Activated naive CD4-positive, alpha-beta T cell treated with anti-CD3 and anti-CD28 coated beads, Interleukin-2, amount 50 U/mL, for 24 hours (primary cell): ENCODE measurements at regions not wholly inside any gene's neighbourhood (a gene's known extent, or its start where the extent isn't known, plus 50 kb on each side); places are given as distances from the start of the nearest gene placed in this dataset.

ENCODE experiments used
- H3K27ac Mint-ChIP-seq: one replicate; pipeline ENCODE4 v1.8.0; 2021; ENCODE audit warnings: mild to moderate bottlenecking, mixed read lengths
- H3K27me3 Mint-ChIP-seq: one replicate; pipeline ENCODE4 v1.8.0; 2021; ENCODE audit warnings: mixed read lengths
- H3K36me3 Mint-ChIP-seq: one replicate; pipeline ENCODE4 v1.8.0; 2021; ENCODE audit warnings: mixed read lengths
- H3K4me1 Mint-ChIP-seq: one replicate; pipeline ENCODE4 v1.8.0; 2021; ENCODE audit warnings: mixed read lengths
- H3K4me3 Mint-ChIP-seq: one replicate; pipeline ENCODE4 v1.8.0; 2021; ENCODE audit warnings: mild to moderate bottlenecking, mixed read lengths
- H3K9me3 Mint-ChIP-seq: one replicate; pipeline ENCODE4 v1.8.0; 2021; ENCODE audit warnings: mixed read lengths

DNA sequence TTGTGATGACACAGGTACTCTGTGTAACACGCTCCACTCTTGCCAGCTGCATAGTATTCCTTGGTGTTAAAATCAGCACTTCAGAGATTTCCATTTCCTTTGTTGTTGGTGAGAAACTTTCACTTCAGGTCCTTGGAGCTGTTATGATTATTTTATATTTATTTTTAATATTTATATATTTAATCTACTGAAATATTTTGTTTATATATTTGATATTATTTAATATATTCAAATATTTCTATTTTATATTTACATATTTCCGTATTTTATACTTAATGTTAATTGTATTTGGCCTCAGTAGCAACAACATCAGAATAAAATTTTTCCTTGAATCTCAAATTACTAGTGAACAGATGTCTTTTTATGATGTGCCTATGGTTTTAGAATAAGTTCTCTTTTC, 225.3 kb downstream of the MAGEB17 start:
- H3K27me3 Mint-ChIP-seq = no peaks in the 10 kb centered on the region
- H3K27ac Mint-ChIP-seq = no peak overlapping the region
- H3K36me3 Mint-ChIP-seq = no peaks in the 10 kb centered on the region
- no peaks in the 10 kb centered on the region for H3K9me3 Mint-ChIP-seq
- no peaks in the 10 kb centered on the region for H3K4me1 Mint-ChIP-seq
- H3K4me3 Mint-ChIP-seq = no peak overlapping the region

GRCh38 chrX:16394290-16394689, 227.0 kb downstream of the MAGEB17 start:
- Mint-ChIP-seq H3K27ac (no peak overlapping the region), H3K27me3 (no peaks in the 10 kb centered on the region), H3K36me3 (no peaks in the 10 kb centered on the region), H3K4me3 (no peak overlapping the region), H3K4me1 (no peaks in the 10 kb centered on the region), H3K9me3 (no peaks in the 10 kb centered on the region)

- H3K4me1 Mint-ChIP-seq = no peaks in the 10 kb centered on the region
- H3K27ac Mint-ChIP-seq = no peak overlapping the region
- H3K27me3 Mint-ChIP-seq = no peaks in the 10 kb centered on the region
- no peaks in the 10 kb centered on the region for H3K9me3 Mint-ChIP-seq
- H3K4me3 Mint-ChIP-seq = no peak overlapping the region
- no peaks in the 10 kb centered on the region for H3K36me3 Mint-ChIP-seq
These were observed 236.5 kb downstream of the MAGEB17 start for GRCh38 chrX:16403808-16404207.

GRCh38 chrX:16416588-16416987, 233.4 kb upstream of the S100G start:
- H3K27me3 Mint-ChIP-seq = no peaks in the 10 kb centered on the region
- H3K4me1 Mint-ChIP-seq = no peaks in the 10 kb centered on the region
- H3K36me3 Mint-ChIP-seq = no peaks in the 10 kb centered on the region
- H3K27ac Mint-ChIP-seq = no peak overlapping the region
- no peaks in the 10 kb centered on the region for H3K9me3 Mint-ChIP-seq
- H3K4me3 Mint-ChIP-seq = no peak overlapping the region

DNA sequence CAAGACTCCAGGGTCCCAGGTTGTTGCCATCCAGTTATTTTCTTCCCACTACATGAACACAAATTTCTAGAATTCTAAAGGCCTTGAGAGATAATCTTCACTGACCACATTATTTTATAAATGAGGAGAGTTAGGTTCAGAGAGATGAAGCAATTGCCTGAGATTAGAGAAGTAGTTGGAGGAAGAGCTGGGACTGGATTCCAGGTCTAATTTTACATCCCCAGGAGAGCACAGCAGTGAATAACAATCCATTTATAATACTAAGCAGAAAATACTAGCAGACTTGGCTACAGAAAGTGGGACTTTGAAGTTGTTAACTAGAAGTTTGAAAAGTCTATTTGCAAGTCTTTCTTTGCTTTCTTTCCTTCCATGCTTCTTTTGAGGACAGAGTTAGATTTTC, 231.3 kb upstream of the S100G start:
- H3K27ac Mint-ChIP-seq = no peak overlapping the region
- H3K4me1 Mint-ChIP-seq = no peaks in the 10 kb centered on the region
- no peaks in the 10 kb centered on the region for H3K9me3 Mint-ChIP-seq
- no peak overlapping the region for H3K4me3 Mint-ChIP-seq
- H3K36me3 Mint-ChIP-seq = no peaks in the 10 kb centered on the region
- H3K27me3 Mint-ChIP-seq = no peaks in the 10 kb centered on the region

GRCh38 chrX:16427668-16428067, 222.3 kb upstream of the S100G start:
- Mint-ChIP-seq H3K36me3 (no peaks in the 10 kb centered on the region), H3K4me1 (peaks cover 14% of the 10 kb centered on the region), H3K9me3 (no peaks in the 10 kb centered on the region), H3K4me3 (no peak overlapping the region), H3K27ac (no peak overlapping the region), H3K27me3 (no peaks in the 10 kb centered on the region)

DNA sequence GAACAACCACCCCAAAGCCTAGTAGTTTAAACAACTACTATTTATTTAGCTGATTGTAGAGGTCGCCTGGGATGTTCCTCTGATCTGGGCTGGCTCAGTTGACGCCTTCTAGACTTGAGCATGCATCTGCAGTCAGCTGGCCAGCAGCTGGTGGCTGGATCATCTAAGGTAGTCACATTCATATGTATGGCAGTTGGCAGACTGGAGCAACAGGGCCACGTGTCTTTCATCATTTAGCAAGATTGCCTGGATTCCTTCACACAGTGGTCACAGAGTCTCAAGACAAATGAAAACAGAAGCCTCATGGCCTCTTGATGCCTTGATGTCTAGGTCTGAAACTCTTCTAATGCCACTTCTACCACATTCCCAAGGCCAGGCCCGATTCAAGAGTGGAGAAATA, 220.6 kb upstream of the S100G start:
- no peaks in the 10 kb centered on the region for H3K36me3 Mint-ChIP-seq
- H3K4me3 Mint-ChIP-seq = no peak overlapping the region
- no peaks in the 10 kb centered on the region for H3K9me3 Mint-ChIP-seq
- no peak overlapping the region for H3K27ac Mint-ChIP-seq
- H3K27me3 Mint-ChIP-seq = no peaks in the 10 kb centered on the region
- peaks cover 20% of the 10 kb centered on the region for H3K4me1 Mint-ChIP-seq

DNA sequence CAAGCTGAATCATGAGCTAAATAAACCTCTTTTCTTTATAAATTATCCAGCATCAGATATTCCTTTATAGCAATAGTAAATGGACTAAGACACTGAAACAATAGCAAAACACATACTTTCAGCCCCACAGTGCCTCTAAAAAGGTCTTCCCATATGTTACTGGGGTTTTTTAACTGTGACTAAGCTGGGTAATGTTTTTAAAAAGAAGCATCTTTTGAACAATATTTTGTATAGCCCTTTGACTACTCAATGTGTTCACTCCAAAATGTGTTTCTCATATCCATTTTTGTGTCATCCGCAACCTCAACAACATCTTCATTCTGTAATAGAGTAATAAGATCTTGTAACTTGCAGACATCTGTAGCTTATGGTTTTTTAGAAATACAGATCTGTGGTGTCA, 218.7 kb upstream of the S100G start:
- peaks cover 18% of the 10 kb centered on the region for H3K4me1 Mint-ChIP-seq
- H3K9me3 Mint-ChIP-seq = no peaks in the 10 kb centered on the region
- no peak overlapping the region for H3K27ac Mint-ChIP-seq
- H3K27me3 Mint-ChIP-seq = no peaks in the 10 kb centered on the region
- no peaks in the 10 kb centered on the region for H3K36me3 Mint-ChIP-seq
- no peak overlapping the region for H3K4me3 Mint-ChIP-seq

DNA sequence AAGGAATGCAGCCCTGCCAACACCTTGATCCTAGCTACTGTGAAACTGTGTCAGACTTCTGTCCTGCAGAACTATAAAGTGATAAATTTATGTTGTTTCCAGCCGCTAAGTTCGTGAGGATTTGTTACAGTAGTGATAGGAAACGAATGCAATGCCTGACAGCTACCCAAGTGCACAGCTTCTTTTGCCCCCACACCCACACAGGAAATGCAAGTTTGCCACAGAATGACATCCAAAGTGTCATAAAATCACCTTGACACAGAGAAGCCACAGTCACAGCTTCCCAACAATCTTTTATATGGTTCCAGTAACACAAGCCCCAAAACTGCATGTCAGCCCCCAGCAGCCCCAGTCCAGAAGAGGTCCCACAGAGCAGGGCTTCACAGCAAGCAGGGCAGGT, 216.9 kb upstream of the S100G start:
- H3K9me3 Mint-ChIP-seq = no peaks in the 10 kb centered on the region
- H3K27ac Mint-ChIP-seq = peak overlapping the region; percentile 23
- no peaks in the 10 kb centered on the region for H3K27me3 Mint-ChIP-seq
- no peaks in the 10 kb centered on the region for H3K36me3 Mint-ChIP-seq
- peaks cover 21% of the 10 kb centered on the region for H3K4me1 Mint-ChIP-seq
- H3K4me3 Mint-ChIP-seq = no peak overlapping the region

- Mint-ChIP-seq H3K27me3 (no peaks in the 10 kb centered on the region), H3K4me1 (peaks cover 21% of the 10 kb centered on the region), H3K9me3 (no peaks in the 10 kb centered on the region), H3K4me3 (no peak overlapping the region), H3K36me3 (no peaks in the 10 kb centered on the region), H3K27ac (no peak overlapping the region)
These were observed 214.5 kb upstream of the S100G start for GRCh38 chrX:16435399-16435986.

GRCh38 chrX:16436348-16437188, 213.4 kb upstream of the S100G start:
- no peak overlapping the region for H3K4me3 Mint-ChIP-seq
- no peaks in the 10 kb centered on the region for H3K27me3 Mint-ChIP-seq
- peaks cover 21% of the 10 kb centered on the region for H3K4me1 Mint-ChIP-seq
- no peaks in the 10 kb centered on the region for H3K9me3 Mint-ChIP-seq
- no peaks in the 10 kb centered on the region for H3K36me3 Mint-ChIP-seq
- H3K27ac Mint-ChIP-seq = no peak overlapping the region

DNA sequence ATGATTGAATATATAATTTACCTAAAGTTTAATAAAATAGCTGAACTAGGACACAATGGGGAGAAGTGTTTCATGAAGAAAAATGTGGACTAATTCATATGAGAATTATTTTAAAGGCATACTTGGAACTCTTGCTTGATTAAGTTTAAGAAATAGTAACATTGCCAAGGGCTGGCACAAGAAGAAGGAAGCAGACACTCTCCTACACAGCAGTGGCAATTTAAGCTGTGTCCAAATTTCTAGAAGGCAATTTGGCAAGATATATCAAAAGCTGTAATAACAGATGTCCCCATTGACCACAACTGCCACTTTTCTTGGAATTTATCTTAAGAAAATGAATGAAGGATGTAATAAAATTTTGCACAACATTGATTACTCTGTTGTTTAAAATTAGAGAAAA, 209.5 kb upstream of the S100G start:
- Mint-ChIP-seq H3K27ac (no peak overlapping the region), H3K27me3 (no peaks in the 10 kb centered on the region), H3K9me3 (no peaks in the 10 kb centered on the region), H3K4me1 (peaks cover 10% of the 10 kb centered on the region), H3K4me3 (no peak overlapping the region), H3K36me3 (no peaks in the 10 kb centered on the region)

DNA sequence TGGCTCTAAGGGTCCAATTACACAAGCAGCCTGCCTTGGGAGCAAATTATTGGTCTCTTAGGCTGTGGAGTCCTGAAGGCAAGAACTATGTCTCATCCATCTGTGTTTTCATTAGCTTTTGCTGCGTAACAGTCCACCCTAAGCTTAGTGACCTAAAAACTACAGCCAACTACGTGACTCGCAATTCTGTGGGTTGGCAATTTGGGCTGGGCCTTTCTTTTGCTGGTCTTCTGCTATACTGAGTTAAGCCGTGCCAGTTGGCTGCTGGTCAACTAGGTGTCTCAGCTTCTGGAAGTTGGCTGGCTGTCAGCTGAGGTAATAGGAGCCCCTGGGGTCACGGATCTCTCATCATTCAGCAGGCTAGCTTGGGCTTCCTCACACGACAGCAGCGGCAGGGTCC, 205.6 kb upstream of the S100G start:
- no peaks in the 10 kb centered on the region for H3K27me3 Mint-ChIP-seq
- no peaks in the 10 kb centered on the region for H3K36me3 Mint-ChIP-seq
- no peak overlapping the region for H3K4me3 Mint-ChIP-seq
- no peak overlapping the region for H3K27ac Mint-ChIP-seq
- no peaks in the 10 kb centered on the region for H3K9me3 Mint-ChIP-seq
- peaks cover 27% of the 10 kb centered on the region for H3K4me1 Mint-ChIP-seq

GRCh38 chrX:16445166-16445752, 204.7 kb upstream of the S100G start:
- Mint-ChIP-seq H3K4me3 (no peak overlapping the region), H3K27me3 (no peaks in the 10 kb centered on the region), H3K4me1 (peaks cover 35% of the 10 kb centered on the region), H3K36me3 (no peaks in the 10 kb centered on the region), H3K9me3 (no peaks in the 10 kb centered on the region), H3K27ac (no peak overlapping the region)

DNA sequence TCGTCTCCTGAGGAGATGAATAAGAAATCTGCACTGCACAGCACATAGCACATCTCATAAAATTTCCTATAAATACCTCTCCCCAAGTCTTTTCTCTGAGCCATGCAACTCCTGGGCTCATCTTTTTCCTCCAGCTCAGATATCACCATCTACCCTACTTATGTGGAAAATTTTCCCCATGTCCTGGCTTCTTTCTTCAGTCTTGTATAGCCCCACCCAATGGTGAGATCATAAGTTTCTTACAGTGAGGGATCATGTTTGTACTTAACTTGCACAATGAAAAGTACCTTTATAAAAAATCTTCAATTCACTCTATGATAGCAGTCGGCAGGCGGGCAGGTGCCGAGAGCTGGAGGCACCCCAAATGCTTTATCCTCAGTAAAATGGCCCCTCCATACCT, 198.6 kb upstream of the S100G start:
- Mint-ChIP-seq H3K9me3 (no peaks in the 10 kb centered on the region), H3K27ac (no peak overlapping the region), H3K4me3 (no peak overlapping the region), H3K4me1 (peaks cover 42% of the 10 kb centered on the region), H3K36me3 (no peaks in the 10 kb centered on the region), H3K27me3 (no peaks in the 10 kb centered on the region)

DNA sequence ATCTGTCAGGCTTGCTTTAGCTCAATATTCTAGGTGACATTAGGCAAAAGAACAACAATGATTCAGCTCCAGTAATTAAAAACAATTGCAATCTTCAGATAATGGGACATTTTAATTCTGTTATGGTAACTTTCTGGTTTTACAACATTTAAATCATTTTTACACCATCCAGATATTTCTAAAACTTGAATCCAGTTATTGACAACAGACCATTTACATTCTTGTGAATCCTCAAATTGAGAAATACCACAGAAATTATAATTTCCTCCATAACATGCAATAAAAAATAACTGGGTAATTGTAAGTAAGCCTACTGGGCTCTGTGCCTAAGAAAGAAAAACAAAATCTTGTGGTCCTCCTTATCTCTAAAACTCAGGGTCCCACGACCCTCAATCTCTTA, 195.0 kb upstream of the S100G start:
- Mint-ChIP-seq H3K27me3 (no peaks in the 10 kb centered on the region), H3K4me3 (no peak overlapping the region), H3K4me1 (peaks cover 17% of the 10 kb centered on the region), H3K36me3 (no peaks in the 10 kb centered on the region), H3K27ac (no peak overlapping the region), H3K9me3 (no peaks in the 10 kb centered on the region)
